G401.6 (cell line): ENCODE measurements at regions not wholly inside any gene's neighbourhood (a gene's known extent, or its start where the extent isn't known, plus 50 kb on each side); places are given as distances from the start of the nearest gene placed in this dataset.

Experiments
- FAIRE-seq: peaks from 2 replicates; lab custom pipeline; 2012; peaks lifted over from hg19 to GRCh38; lab: Jason Lieb, UNC

- FAIRE-seq, result no peak
Observed at GRCh38 chr18:44232500-44232899, 448.2 kb upstream of the SETBP1 start.

- no peak for FAIRE-seq
Observed at GRCh38 chr18:44238454-44238853, 442.2 kb upstream of the SETBP1 start.

GRCh38 chr18:44238911-44239310 lies 441.8 kb upstream of the SETBP1 start:
- no peak for FAIRE-seq

- no peak for FAIRE-seq
Observed at GRCh38 chr18:44241020-44241419, 439.7 kb upstream of the SETBP1 start.

DNA sequence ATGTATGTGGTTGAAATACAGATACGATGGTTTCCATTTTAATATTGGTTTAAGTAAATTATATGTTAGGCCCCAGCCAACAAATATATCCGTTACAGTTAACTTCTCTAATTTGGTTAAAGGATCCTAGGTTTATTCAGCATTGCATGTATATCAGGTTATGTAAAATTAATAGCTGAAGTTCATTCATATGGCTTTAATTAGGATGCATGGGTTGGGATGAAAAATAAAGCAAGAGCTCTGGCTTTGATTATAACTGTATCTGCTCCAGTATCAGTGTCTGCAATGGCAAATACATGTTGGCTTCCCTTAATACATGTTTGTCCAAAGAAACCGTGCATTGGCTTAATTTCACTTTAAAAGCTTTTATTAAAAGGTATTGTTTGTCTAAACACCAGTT lies 435.7 kb upstream of the SETBP1 start:
- no peak for FAIRE-seq

- FAIRE-seq, result no peak
Observed at GRCh38 chr18:44246001-44246400, 434.7 kb upstream of the SETBP1 start.

GRCh38 chr18:44258086-44258485 lies 422.6 kb upstream of the SETBP1 start:
- no peak for FAIRE-seq

- no peak for FAIRE-seq
Observed at GRCh38 chr18:44258576-44258975, 422.1 kb upstream of the SETBP1 start.

DNA sequence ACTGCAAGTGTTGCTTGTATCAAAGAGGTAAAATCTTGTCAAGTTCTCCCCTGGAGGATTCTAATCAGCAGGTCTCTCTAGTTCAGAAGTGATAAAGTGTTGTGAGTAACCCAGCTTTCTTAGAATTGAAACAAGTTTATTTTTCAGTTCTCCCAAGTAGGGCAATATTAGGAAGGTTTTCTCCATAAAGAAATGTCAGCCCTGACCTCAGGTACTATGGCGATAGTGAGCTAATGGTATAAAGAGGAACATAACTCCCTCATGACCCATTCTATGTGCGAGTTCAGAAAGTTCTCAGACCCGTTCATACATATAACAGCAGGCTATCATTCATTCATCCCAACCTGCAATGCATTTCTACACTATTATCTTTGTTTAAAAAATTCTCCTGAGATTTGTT lies 421.1 kb upstream of the SETBP1 start:
- no peak for FAIRE-seq

DNA sequence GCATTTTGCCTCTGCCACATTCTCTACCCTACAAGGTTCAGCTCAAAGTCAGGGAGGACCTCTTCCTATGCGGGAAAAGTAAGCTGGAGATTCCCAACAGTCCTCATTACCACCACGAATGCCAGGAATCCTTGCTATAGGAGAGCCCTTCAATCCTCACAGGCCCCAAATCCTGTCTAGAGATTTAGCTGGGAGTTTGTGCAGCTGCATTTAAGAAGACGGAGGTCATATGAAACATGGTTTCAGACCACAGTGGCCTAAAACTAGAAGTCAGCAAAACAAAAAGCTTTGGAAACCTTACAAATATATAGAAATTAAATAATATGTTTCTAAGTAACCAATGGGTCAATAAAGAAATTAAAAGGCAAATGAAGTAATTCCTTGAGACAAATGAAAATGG lies 415.3 kb upstream of the SETBP1 start:
- no peak for FAIRE-seq

DNA sequence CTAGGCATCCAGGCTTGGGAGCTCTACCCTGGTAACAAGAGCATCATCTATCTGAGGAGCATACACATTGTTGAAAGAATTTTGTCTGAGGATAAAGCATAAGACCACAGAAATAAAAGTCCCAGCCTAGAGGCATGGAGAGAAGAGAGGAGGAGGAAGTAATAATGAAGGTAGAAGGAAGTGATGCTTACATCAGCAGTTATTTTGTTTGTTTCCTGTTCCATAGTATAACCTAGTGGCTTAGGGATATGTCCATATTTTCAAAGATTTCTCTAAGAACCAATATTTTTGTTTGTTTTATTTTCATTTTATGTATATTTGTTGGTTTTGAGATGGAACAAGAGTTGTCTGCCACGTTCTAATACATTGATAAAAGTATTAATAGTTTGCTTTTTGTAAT lies 407.4 kb upstream of the SETBP1 start:
- no peak for FAIRE-seq

DNA sequence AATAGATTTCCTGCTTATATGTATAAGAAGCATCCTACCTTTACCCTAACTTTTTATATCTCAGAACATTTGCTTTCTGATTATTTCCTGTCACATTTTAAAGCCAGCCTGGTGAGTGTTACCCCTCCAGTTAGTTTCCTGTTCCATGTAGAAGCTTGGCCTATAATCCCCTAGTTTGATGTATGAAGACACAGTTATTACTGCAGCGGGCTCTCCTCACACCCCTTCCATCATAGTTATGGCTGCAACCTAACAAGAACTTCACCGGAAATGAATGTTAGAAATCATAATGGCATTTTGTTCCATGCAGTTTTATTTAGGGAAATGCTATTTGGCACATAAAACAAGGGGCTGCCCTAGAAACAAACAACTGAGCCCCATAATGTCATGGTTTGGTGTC lies 400.2 kb upstream of the SETBP1 start:
- no peak for FAIRE-seq

DNA sequence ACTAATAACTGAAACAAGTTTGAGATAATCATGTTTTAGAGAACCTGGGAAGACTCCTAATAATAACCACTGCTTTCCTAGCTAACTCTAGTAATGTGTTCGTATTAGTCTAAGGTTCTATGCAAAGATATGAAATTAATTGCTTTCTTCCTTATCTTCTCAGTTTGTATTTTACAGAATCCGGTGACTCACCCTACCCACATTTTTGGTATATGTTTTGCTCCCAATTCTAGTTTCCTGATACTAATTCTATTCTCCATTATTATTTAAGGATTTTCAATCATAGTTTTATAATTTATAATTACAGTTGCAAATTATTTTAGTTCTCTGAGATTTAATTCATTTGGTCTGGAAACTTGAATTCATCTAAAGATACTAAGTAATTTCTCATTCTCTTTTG lies 394.6 kb upstream of the SETBP1 start:
- FAIRE-seq, result no peak

- FAIRE-seq, result no peak
Observed at GRCh38 chr18:44290366-44290977, 390.2 kb upstream of the SETBP1 start.

- no peak for FAIRE-seq
Observed at GRCh38 chr18:44298566-44298965, 382.1 kb upstream of the SETBP1 start.

DNA sequence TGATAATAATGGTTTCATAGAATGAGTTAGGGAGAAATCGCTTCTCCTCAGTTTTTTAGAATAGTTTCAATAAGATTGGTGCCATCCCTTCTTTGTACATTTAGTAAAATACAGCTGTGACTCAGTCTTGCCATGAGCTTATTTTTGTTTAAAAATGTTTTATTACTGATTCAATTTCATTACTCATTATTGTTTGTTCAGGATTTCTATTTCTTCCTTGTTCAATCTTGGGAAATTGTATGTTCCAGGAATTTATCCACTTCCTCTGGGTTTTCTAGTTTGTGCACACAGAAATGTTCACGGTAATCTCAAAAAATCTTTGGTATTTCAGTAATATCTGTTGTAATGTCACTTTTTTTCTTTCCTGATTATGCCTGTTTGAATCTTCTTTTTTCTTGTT lies 371.5 kb upstream of the SETBP1 start:
- FAIRE-seq, result no peak

GRCh38 chr18:44320619-44321460 lies 359.8 kb upstream of the SETBP1 start:
- FAIRE-seq, result no peak

DNA sequence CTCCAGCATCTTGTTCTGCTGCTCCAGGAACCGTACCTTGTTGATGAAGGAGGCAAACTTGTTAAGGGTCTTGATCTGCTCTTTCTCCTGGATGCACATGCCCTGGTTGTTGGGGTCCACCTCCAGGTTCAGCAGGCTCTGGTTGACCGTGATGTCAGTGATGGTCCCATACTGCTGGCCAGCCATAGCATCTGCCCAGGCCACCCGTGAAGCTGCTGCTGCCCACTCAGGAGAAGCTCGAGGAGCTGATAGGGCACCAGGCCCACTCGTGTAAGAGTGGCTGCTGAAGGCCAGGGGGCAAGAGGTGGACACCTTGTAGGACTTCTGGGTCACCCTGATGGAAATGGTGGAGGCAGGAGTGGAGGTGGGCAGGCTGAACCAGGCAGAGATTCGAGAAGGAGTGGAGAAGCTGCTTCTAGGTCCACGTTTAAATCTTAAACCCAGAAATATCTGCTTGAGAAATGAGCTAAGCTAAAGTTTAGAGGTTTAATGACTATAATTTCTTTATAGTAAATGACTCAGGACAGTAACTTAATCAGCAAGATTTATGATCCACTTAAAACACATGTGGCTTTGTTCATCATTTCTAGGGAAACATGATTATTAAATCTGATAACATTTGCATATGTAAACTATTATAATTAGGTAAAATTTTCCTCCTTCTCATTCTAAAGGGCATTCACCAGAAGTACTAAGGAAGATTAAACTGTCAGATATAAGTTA lies 358.7 kb upstream of the SETBP1 start:
- FAIRE-seq, result no peak

GRCh38 chr18:44323125-44323524 lies 357.6 kb upstream of the SETBP1 start:
- no peak for FAIRE-seq

DNA sequence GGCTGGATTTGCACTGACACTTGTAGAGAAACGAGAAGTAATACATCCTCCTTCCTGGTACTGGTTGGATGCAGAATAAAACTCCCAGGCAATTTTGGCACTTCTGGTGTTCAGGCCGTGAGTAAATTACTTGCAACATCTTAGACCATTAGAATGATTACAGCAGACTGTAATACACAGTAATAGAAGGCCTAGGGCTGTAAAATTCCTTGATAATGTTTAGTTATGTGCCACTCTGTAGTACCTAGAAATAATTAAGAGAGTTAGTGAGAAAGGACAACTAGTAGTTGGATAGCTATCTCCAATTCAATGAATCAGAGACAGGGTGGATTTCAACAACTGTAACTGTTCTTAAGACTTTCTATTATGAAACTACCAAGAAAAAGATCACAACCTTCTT lies 356.3 kb upstream of the SETBP1 start:
- FAIRE-seq, result no peak

DNA sequence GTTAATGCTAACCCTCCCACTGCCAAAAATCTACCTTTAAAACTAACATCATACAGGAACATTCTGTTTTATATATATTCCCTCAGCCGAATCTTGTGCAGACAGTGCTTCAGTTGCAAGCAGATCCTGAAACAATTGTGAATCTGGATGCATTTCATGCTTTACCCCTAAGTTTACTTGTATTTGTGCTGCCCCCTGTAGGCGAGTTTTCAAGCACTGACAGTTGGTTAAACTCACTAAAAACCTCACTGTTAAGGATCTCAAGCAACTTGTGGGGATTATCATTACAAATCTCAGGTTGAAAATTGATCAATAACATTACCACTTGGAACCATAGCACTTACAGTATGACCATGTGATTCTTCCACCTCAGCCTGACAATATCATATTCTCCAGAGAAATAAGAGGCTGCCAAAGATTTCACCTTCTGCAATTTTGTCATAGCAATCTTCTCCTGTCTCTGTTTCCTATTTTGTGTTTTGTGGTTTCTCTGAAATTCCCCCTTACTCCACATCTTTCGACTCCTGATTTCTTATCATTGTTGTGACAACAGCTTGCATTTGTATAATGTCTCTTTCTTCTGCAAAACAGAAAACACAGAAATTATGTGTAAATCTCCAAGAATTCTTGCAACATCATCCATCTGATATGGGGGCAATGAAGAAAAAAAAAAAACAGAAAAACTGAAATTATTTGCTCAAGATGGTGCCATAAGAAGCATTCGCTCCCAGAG lies 354.6 kb upstream of the SETBP1 start:
- no peak for FAIRE-seq

GRCh38 chr18:44331656-44332570 lies 348.8 kb upstream of the SETBP1 start:
- no peak for FAIRE-seq
